Type B pancreatic cell (in vitro differentiated cells): ENCODE measurements at regions not wholly inside any gene's neighbourhood (a gene's known extent, or its start where the extent isn't known, plus 50 kb on each side); places are given as distances from the start of the nearest gene placed in this dataset.
A peak's percentile ranks its signal among the peaks of the same experiment; 100 is the strongest.

Experiments
- DNase-seq: peaks from one replicate; pipeline ENCODE4 v3.0.0; 2021; ENCODE audit warnings: mixed read lengths; ENCODE audit not compliant: unreplicated experiment; ENCODE audit errors: extremely low spot score
- H3K27ac Mint-ChIP-seq: 2 replicates; pipeline ENCODE4 v1.8.0; 2021; ENCODE audit warnings: mild to moderate bottlenecking, mixed read lengths
- H3K27me3 Mint-ChIP-seq: 2 replicates; pipeline ENCODE4 v1.8.0; 2021; ENCODE audit warnings: mixed read lengths
- H3K36me3 Mint-ChIP-seq: 2 replicates; pipeline ENCODE4 v1.8.0; 2021; ENCODE audit warnings: mixed read lengths
- H3K4me1 Mint-ChIP-seq: one replicate; pipeline ENCODE4 v1.8.0; 2021; ENCODE audit warnings: mixed read lengths; ENCODE audit not compliant: unreplicated experiment
- H3K4me3 Mint-ChIP-seq: 2 replicates; pipeline ENCODE4 v1.8.0; 2021; ENCODE audit warnings: mild to moderate bottlenecking, mixed read lengths
- H3K9me3 Mint-ChIP-seq: 2 replicates; pipeline ENCODE4 v1.8.0; 2021; ENCODE audit warnings: mixed read lengths
- TF ChIP-seq, protein P1 (sequence below): fragments of 200-600 bp; sonication (generic); conservative IDR thresholded peaks from 2 replicates; pipeline ENCODE4 v1.5.0; 2021; ENCODE audit warnings: antibody characterized with exemption, mild to moderate bottlenecking

GRCh38 chr14:25239170-25239569 is 189.2 kb upstream of the STXBP6 start:
- H3K4me1 Mint-ChIP-seq = no peaks in the 10 kb centered on the region
- TF ChIP-seq, protein P1, sequence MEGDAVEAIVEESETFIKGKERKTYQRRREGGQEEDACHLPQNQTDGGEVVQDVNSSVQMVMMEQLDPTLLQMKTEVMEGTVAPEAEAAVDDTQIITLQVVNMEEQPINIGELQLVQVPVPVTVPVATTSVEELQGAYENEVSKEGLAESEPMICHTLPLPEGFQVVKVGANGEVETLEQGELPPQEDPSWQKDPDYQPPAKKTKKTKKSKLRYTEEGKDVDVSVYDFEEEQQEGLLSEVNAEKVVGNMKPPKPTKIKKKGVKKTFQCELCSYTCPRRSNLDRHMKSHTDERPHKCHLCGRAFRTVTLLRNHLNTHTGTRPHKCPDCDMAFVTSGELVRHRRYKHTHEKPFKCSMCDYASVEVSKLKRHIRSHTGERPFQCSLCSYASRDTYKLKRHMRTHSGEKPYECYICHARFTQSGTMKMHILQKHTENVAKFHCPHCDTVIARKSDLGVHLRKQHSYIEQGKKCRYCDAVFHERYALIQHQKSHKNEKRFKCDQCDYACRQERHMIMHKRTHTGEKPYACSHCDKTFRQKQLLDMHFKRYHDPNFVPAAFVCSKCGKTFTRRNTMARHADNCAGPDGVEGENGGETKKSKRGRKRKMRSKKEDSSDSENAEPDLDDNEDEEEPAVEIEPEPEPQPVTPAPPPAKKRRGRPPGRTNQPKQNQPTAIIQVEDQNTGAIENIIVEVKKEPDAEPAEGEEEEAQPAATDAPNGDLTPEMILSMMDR = no peak
- H3K4me3 Mint-ChIP-seq = no peak overlapping the region
- H3K36me3 Mint-ChIP-seq = no peaks in the 10 kb centered on the region
- H3K27me3 Mint-ChIP-seq = peaks cover 16% of the 10 kb centered on the region
- DNase-seq = no peak
- no peak overlapping the region for H3K27ac Mint-ChIP-seq
- H3K9me3 Mint-ChIP-seq = no peaks in the 10 kb centered on the region

GRCh38 chr14:25237845-25238244 is 187.9 kb upstream of the STXBP6 start:
- Mint-ChIP-seq H3K4me3 (no peak overlapping the region), H3K27me3 (peaks cover 16% of the 10 kb centered on the region), H3K4me1 (no peaks in the 10 kb centered on the region), H3K36me3 (no peaks in the 10 kb centered on the region), H3K9me3 (no peaks in the 10 kb centered on the region), H3K27ac (no peak overlapping the region)
- DNase-seq = no peak
- TF ChIP-seq, protein P1 = peak; percentile 49

DNA sequence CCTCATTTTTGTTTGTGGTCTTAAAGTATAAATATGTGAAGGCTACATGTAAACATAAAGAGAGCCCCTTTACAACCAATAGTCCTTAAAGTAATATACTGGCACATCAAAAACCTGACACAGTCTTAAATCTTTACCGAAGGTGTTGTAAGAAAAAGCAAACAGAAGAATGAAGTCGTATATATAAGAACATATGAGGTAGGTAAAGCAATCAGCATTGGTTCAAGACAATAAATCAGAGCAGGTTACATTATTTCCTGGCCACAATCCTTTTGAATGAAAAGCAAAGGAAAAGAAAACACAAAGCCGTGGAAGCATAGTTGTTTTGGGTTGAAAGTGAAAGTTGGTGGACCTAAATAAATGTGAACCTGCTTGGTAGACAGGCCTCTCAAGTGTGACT is 183.7 kb upstream of the STXBP6 start:
- Mint-ChIP-seq H3K27me3 (peaks cover 7% of the 10 kb centered on the region), H3K9me3 (no peaks in the 10 kb centered on the region), H3K4me1 (no peaks in the 10 kb centered on the region), H3K36me3 (no peaks in the 10 kb centered on the region), H3K27ac (no peak overlapping the region), H3K4me3 (no peak overlapping the region)
- no peak for DNase-seq
- TF ChIP-seq, protein P1 = no peak

- no peaks in the 10 kb centered on the region for H3K9me3 Mint-ChIP-seq
- no peaks in the 10 kb centered on the region for H3K4me1 Mint-ChIP-seq
- TF ChIP-seq, protein P1 = no peak
- H3K27me3 Mint-ChIP-seq = no peaks in the 10 kb centered on the region
- H3K36me3 Mint-ChIP-seq = no peaks in the 10 kb centered on the region
- DNase-seq = no peak
- H3K4me3 Mint-ChIP-seq = no peak overlapping the region
- no peak overlapping the region for H3K27ac Mint-ChIP-seq
Observed at GRCh38 chr14:25231004-25231403, 181.1 kb upstream of the STXBP6 start.

DNA sequence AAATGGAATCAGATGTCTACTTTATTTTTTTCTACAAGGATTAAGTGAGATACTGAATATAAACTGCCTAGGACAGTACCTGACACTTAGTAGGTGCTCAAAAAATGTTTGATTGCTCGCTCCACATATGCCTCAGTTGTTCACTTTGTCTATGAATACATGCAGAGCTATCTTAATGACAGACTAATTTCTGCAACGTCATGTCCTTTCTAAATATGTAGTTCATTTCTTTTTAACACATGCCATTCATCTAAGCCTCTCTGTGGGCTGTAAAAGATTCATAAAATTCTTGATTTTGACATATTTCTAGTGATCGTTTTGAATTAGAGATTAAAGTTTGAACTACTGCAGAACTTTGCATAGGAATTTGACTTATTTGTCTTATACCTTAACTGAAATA is 176.3 kb upstream of the STXBP6 start:
- H3K27me3 Mint-ChIP-seq = peaks cover 4% of the 10 kb centered on the region
- H3K4me3 Mint-ChIP-seq = no peak overlapping the region
- DNase-seq = no peak
- H3K4me1 Mint-ChIP-seq = no peaks in the 10 kb centered on the region
- no peaks in the 10 kb centered on the region for H3K9me3 Mint-ChIP-seq
- TF ChIP-seq, protein P1 = no peak
- H3K36me3 Mint-ChIP-seq = no peaks in the 10 kb centered on the region
- H3K27ac Mint-ChIP-seq = no peak overlapping the region

- Mint-ChIP-seq H3K9me3 (no peaks in the 10 kb centered on the region), H3K27me3 (peaks cover 7% of the 10 kb centered on the region), H3K36me3 (no peaks in the 10 kb centered on the region), H3K4me1 (no peaks in the 10 kb centered on the region), H3K4me3 (no peak overlapping the region), H3K27ac (no peak overlapping the region)
- TF ChIP-seq, protein P1 = no peak
- no peak for DNase-seq
Observed at GRCh38 chr14:25222256-25222655, 172.3 kb upstream of the STXBP6 start.
